Subcutaneous abdominal adipose tissue (tissue), 5 donors: ENCODE measurements at regions not wholly inside any gene's neighbourhood (a gene's known extent, or its start where the extent isn't known, plus 50 kb on each side); places are given as distances from the start of the nearest gene placed in this dataset.

Source experiments
- H3K27ac ChIP-seq: one replicate; pipeline ENCODE4 v1.7.0; 2013; ENCODE audit warnings: low read depth, mild to moderate bottlenecking, inconsistent platforms, low read length, moderate library complexity
- H3K27me3 ChIP-seq, 5 donors: one replicate each; pipeline ENCODE4 v1.7.0; 2013; ENCODE audit warnings: low read length in 5 of 5, inconsistent platforms in 1 of 5; ENCODE audit not compliant: control insufficient read depth in 5 of 5, insufficient read depth in 4 of 5
- H3K36me3 ChIP-seq, 5 donors: one replicate each; pipeline ENCODE4 v1.7.0; 2013; ENCODE audit warnings: low read length in 5 of 5; ENCODE audit not compliant: control insufficient read depth in 5 of 5, insufficient read depth in 5 of 5
- H3K4me1 ChIP-seq, 5 donors: one replicate each; pipeline ENCODE4 v1.7.0; 2013; ENCODE audit warnings: low read length in 5 of 5, mild to moderate bottlenecking in 3 of 5, moderate library complexity in 1 of 5; ENCODE audit not compliant: control insufficient read depth in 5 of 5, insufficient read depth in 5 of 5
- H3K4me3 ChIP-seq, 5 donors: one replicate each; pipeline ENCODE4 v1.7.0; 2013; ENCODE audit warnings: low read length in 5 of 5, low read depth in 1 of 5
- H3K9ac ChIP-seq, 5 donors: one replicate each; pipeline ENCODE4 v1.7.0; 2013; ENCODE audit warnings: low read length in 5 of 5, mild to moderate bottlenecking in 4 of 5, moderate library complexity in 3 of 5
- H3K9me3 ChIP-seq, 5 donors: one replicate each; pipeline ENCODE4 v1.7.0; 2013; ENCODE audit warnings: low read length in 5 of 5; ENCODE audit not compliant: control insufficient read depth in 5 of 5
- donor health status: healthy.
- donor health status: healthy.
- donor health status: healthy.
- donor health status: healthy.
- donor health status: healthy.

DNA sequence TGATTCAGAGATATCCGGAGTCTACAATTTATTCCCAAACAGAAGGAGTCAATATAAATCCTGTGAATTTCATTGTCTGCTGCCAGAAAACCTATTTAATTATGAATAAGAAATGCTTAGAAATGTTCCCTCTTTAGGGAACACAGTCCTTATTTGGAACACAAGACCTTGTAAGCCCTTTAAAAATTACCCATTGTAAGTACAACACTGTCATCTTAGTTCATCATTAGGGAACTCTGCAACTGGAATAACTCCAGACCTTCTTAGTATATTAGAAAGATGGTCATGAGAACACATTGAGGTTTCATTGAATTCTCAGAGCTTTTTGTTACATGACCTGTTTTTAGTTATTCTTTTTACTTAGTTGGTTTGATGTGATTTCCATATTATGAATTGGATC is 548.5 kb upstream of the KLF12 start:
- peaks cover 0 to 6% (median under 1%) of the 10 kb centered on the region in 5 donors for H3K4me1 ChIP-seq
- no peak overlapping the region for H3K27ac ChIP-seq
- H3K4me3 ChIP-seq = no peak overlapping the region
- H3K36me3 ChIP-seq = no peaks in the 10 kb centered on the region
- H3K9me3 ChIP-seq = peaks cover 0 to 3% (median 0%) of the 10 kb centered on the region in 5 donors
- no peak overlapping the region for H3K9ac ChIP-seq
- H3K27me3 ChIP-seq = no peaks in the 10 kb centered on the region

DNA sequence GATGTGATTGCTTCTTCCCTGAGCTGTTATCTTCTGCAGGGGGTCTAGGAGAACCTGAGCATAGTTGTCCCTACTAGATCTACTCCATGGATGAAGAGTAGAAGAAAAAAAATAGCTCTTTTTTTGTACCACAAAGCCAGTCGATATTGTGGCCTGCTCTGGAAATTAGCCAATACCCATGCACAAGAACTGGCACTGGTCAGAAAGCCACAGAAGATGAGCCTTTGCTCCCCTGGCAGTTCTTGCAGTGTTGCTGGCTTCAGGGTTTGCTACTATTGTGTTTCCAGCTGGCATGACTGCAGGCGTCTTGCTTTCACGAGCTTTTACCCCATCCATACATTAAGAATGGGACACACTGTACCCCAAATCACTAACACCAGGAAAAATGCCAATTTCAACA is 547.7 kb upstream of the KLF12 start:
- no peaks in the 10 kb centered on the region for H3K36me3 ChIP-seq
- H3K27ac ChIP-seq = no peak overlapping the region
- H3K9me3 ChIP-seq = peaks cover 0 to 3% (median 0%) of the 10 kb centered on the region in 5 donors
- H3K4me1 ChIP-seq = no peaks in the 10 kb centered on the region
- H3K4me3 ChIP-seq = no peak overlapping the region
- H3K27me3 ChIP-seq = no peaks in the 10 kb centered on the region
- no peak overlapping the region for H3K9ac ChIP-seq

DNA sequence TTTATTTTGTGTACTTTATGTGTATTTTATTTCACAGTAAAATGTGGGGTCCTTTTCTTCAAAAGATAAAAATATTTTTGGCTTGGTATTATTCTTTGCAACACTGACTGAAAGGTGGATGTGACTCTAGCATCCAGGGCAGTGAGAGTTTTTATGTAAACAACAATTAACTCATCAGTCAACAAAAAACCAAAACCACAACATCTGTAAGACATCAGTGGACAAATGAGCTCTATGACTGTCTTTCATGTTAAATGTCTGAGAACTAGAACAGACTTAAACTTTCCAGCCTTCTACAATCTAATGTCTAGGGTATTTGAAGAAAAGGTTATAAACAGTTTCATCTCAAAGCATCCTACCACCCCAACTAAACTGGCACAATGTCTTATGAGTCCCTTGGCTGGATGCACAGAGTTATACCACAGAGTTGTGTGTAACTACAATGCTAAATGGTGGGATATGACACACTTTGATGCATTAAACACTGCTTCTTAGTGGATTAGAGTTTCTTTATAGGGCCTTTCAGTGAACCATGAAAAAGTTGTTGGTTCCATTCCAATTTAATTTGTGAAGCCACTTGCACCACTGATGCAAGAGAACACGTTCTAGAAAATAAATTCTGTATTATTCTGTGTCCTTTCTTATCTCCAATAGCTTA is 544.2 kb upstream of the KLF12 start:
- no peak overlapping the region for H3K4me3 ChIP-seq
- H3K4me1 ChIP-seq = no peaks in the 10 kb centered on the region
- H3K9ac ChIP-seq = no peak overlapping the region
- no peak overlapping the region for H3K27ac ChIP-seq
- H3K36me3 ChIP-seq = no peaks in the 10 kb centered on the region
- no peaks in the 10 kb centered on the region for H3K27me3 ChIP-seq
- no peaks in the 10 kb centered on the region for H3K9me3 ChIP-seq

DNA sequence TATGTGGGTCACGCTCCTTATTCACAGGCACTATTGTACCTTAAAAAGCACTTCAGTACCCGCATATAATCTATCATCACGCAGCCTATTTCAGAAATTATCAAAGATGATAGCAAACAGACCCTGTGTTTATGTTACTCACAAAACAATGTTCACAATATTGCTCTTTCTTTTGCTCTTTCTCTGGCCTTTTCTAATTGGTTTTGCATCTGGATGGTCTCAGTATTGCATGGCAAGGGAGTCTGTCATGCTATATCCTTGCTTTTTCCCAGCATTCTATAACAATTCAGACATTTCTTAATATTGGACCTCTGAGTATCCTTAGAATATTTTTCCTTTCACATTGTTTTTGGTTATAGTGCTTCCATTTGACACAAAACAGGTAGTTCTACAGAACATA is 541.8 kb upstream of the KLF12 start:
- H3K9ac ChIP-seq = no peak overlapping the region
- no peaks in the 10 kb centered on the region for H3K36me3 ChIP-seq
- H3K4me1 ChIP-seq = no peaks in the 10 kb centered on the region
- no peaks in the 10 kb centered on the region for H3K27me3 ChIP-seq
- no peak overlapping the region for H3K27ac ChIP-seq
- no peak overlapping the region for H3K4me3 ChIP-seq
- no peaks in the 10 kb centered on the region for H3K9me3 ChIP-seq

DNA sequence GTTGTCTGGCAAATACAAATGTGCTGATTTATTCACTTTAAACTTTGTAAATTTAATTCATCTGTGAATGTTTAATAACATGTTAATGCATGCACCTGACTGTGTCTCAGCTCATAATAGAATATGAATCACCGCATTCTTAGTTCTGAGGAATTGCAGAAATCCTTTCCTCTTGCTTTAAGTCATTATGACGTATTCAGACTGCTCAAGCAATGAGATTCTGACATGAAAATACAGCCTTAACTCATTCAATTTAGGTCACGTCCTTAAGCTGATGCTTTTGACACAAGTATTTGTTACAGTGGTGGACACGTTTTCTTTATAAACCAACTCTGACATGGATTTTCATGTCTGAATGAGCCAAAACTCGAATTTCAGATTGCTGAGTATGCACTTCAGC is 541.0 kb upstream of the KLF12 start:
- H3K9me3 ChIP-seq = no peaks in the 10 kb centered on the region
- H3K27ac ChIP-seq = no peak overlapping the region
- H3K4me3 ChIP-seq = no peak overlapping the region
- H3K4me1 ChIP-seq = no peaks in the 10 kb centered on the region
- H3K27me3 ChIP-seq = no peaks in the 10 kb centered on the region
- no peak overlapping the region for H3K9ac ChIP-seq
- H3K36me3 ChIP-seq = no peaks in the 10 kb centered on the region

DNA sequence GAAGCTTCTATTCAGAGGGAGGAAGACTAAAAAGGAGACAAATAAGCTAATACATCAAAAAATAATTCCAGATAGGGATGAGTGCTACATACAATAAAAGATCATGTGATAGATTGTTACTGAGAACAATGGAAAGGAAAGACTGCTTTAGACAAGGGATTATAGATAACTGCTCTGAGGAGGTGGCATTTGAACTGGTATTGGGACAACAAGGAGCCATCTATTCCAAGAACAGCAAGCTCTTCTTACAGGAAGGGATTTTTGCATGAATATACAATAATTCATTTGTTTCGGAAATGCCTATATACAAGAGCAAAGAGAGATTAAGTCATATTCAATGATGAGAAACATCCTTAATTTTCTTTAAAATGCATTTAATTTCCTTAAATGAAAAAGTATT is 540.5 kb upstream of the KLF12 start:
- no peak overlapping the region for H3K4me3 ChIP-seq
- H3K9me3 ChIP-seq = no peaks in the 10 kb centered on the region
- H3K27ac ChIP-seq = no peak overlapping the region
- H3K36me3 ChIP-seq = no peaks in the 10 kb centered on the region
- no peaks in the 10 kb centered on the region for H3K4me1 ChIP-seq
- H3K27me3 ChIP-seq = no peaks in the 10 kb centered on the region
- no peak overlapping the region for H3K9ac ChIP-seq

DNA sequence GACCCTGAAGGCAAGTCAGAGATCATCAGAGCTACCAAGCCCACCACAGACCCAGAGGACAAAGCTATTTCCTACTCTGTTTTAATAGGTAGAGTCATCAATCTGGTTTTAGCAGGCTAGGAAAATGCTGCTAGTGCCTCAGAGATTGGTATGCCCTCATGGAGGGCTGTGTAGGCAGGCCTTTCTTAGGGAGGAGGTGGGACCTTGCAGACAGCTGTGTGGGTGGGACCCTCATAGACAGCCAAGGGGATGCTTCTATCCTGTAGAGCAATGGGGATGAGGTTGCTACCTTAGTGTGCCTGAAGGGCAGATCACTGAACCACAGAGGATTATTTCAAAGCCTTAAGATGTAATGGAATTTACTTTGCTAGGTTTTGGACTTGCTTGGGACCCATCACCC is 534.9 kb upstream of the KLF12 start:
- Histone ChIP-seq H3K9me3 (no peaks in the 10 kb centered on the region), H3K4me3 (no peak overlapping the region), H3K4me1 (no peaks in the 10 kb centered on the region), H3K9ac (no peak overlapping the region), H3K36me3 (no peaks in the 10 kb centered on the region), H3K27me3 (no peaks in the 10 kb centered on the region), H3K27ac (no peak overlapping the region)

DNA sequence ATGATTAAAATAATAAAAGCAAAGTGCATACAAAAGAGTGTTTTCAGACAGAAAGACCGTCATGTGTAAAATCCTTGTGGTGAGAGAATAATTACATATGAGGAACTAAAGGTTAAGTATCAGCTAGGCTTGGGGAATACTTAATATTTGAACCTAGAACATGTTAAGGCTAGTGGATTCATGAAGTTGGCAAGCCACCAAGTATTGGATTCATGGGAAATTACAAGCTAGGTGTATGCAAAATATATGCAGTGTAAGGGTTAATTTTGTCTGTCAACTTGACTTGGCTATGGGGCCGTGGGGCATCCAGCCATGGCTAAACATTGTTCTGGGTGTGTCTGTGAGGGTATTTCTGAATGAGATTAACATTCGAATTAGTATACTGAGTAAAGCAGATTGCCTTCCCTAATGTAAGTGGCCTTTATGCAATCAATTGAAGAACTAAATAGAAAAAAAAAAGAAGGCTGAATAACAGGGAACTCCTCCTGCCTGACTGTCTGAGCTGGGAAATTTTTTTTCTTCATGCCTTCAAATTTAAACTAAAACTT is 533.5 kb upstream of the KLF12 start:
- no peak overlapping the region for H3K4me3 ChIP-seq
- no peak overlapping the region for H3K9ac ChIP-seq
- H3K4me1 ChIP-seq = peaks cover 0 to 7% (median 1%) of the 10 kb centered on the region in 5 donors
- no peaks in the 10 kb centered on the region for H3K36me3 ChIP-seq
- H3K9me3 ChIP-seq = no peaks in the 10 kb centered on the region
- no peak overlapping the region for H3K27ac ChIP-seq
- H3K27me3 ChIP-seq = no peaks in the 10 kb centered on the region

DNA sequence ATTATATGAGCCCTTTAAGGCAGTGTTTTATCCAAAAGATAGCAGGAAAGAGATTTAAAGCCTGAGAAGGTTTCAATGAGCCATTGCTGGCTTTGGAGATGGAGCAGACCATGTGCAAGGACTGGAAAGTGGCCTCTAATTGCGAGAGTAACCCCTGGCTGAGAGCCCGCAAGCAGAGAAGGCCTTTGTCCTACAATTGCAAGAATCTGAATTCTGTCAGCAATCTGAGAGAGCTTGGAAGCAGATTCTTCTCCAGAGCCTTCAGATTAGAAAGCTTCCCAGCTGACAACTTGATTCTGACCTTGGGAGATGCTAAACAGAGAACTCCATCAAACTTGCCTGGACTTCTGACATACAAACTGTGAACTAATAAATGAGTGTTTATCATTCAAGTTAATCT is 528.7 kb upstream of the KLF12 start:
- Histone ChIP-seq H3K9ac (no peak overlapping the region), H3K36me3 (no peaks in the 10 kb centered on the region), H3K4me3 (no peak overlapping the region), H3K27ac (peak overlapping the region; percentile 18), H3K4me1 (peaks cover 0 to 21% (median 4%) of the 10 kb centered on the region in 5 donors), H3K27me3 (no peaks in the 10 kb centered on the region), H3K9me3 (no peaks in the 10 kb centered on the region)

DNA sequence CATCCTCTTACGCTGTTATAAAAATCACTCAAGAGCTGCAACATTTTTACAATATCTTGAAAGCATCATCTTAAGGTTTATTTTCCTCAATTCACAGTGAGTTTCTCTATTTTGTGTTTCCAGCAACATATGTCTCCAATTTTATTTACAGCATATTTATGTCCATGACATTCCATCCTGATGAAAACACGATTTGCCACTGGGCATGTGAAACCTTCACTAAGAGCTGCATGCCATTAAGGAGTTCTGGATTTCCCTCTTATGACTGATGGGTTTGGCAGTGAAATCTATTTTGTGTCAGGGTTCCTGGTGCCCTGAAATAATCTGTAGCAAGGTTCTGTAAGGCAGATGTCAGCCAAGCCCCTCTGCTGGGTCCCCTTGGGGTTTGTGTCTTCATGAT is 527.6 kb upstream of the KLF12 start:
- Histone ChIP-seq H3K27me3 (no peaks in the 10 kb centered on the region), H3K4me3 (no peak overlapping the region), H3K27ac (peak overlapping the region; percentile 18), H3K36me3 (no peaks in the 10 kb centered on the region), H3K9me3 (no peaks in the 10 kb centered on the region), H3K9ac (no peak overlapping the region), H3K4me1 (peaks cover 0 to 21% (median 4%) of the 10 kb centered on the region in 5 donors)
